Naive B cell (primary cell): ENCODE measurements at regions not wholly inside any gene's neighbourhood (a gene's known extent, or its start where the extent isn't known, plus 50 kb on each side); places are given as distances from the start of the nearest gene placed in this dataset.

Experiments used
- ATAC-seq, 2 donors: fragments of 150-1000 bp; cut with Tn5 transposase; 2 replicates each; pipeline ENCODE4 v1.10.0; 2021; ENCODE audit warnings: low read depth in 2 of 2, mild to moderate bottlenecking in 2 of 2, moderate library complexity in 2 of 2
- DNase-seq: peaks from one replicate; pipeline ENCODE4 v3.0.0; 2022
- H3K27ac Mint-ChIP-seq, 6 donors: one replicate each; pipeline ENCODE4 v1.8.0; 2020 to 2022; ENCODE audit warnings: mild to moderate bottlenecking in 6 of 6, mixed read lengths in 6 of 6, moderate library complexity in 5 of 6, inconsistent platforms in 2 of 6
- H3K27me3 Mint-ChIP-seq, 3 donors: one replicate each; pipeline ENCODE4 v1.8.0; 2021 to 2022; ENCODE audit warnings: mixed read lengths in 3 of 3, mild to moderate bottlenecking in 1 of 3
- H3K36me3 Mint-ChIP-seq, 2 donors: one replicate each; pipeline ENCODE4 v1.8.0; 2020 to 2022; ENCODE audit warnings: mixed read lengths in 2 of 2, inconsistent platforms in 1 of 2, mild to moderate bottlenecking in 1 of 2
- H3K4me1 Mint-ChIP-seq, 3 donors: one replicate each; pipeline ENCODE4 v1.8.0; 2020 to 2022; ENCODE audit warnings: mixed read lengths in 3 of 3, inconsistent platforms in 1 of 3, mild to moderate bottlenecking in 1 of 3, moderate library complexity in 1 of 3
- H3K4me3 Mint-ChIP-seq, 8 donors: one replicate each; pipeline ENCODE4 v1.8.0; 2020 to 2022; ENCODE audit warnings: mild to moderate bottlenecking in 8 of 8, mixed read lengths in 8 of 8, moderate library complexity in 8 of 8, inconsistent platforms in 2 of 8
- H3K9me3 Mint-ChIP-seq, 7 donors: one replicate each; pipeline ENCODE4 v1.8.0; 2020 to 2022; ENCODE audit warnings: mixed read lengths in 7 of 7, mild to moderate bottlenecking in 5 of 7, inconsistent platforms in 2 of 7, moderate library complexity in 1 of 7

- Mint-ChIP-seq H3K4me3 (no peak overlapping the region), H3K9me3 (no peaks in the 10 kb centered on the region), H3K27me3 (peaks cover 0 to 18% (median 9%) of the 10 kb centered on the region in 3 donors), H3K36me3 (no peaks in the 10 kb centered on the region), H3K27ac (no peak overlapping the region), H3K4me1 (peaks cover 0 to 2% (median 0%) of the 10 kb centered on the region in 3 donors)
- DNase-seq (no peak), ATAC-seq (no peak)
These were observed 90.4 kb upstream of the SHISAL1 start for GRCh38 chr22:44403166-44403565.

DNA sequence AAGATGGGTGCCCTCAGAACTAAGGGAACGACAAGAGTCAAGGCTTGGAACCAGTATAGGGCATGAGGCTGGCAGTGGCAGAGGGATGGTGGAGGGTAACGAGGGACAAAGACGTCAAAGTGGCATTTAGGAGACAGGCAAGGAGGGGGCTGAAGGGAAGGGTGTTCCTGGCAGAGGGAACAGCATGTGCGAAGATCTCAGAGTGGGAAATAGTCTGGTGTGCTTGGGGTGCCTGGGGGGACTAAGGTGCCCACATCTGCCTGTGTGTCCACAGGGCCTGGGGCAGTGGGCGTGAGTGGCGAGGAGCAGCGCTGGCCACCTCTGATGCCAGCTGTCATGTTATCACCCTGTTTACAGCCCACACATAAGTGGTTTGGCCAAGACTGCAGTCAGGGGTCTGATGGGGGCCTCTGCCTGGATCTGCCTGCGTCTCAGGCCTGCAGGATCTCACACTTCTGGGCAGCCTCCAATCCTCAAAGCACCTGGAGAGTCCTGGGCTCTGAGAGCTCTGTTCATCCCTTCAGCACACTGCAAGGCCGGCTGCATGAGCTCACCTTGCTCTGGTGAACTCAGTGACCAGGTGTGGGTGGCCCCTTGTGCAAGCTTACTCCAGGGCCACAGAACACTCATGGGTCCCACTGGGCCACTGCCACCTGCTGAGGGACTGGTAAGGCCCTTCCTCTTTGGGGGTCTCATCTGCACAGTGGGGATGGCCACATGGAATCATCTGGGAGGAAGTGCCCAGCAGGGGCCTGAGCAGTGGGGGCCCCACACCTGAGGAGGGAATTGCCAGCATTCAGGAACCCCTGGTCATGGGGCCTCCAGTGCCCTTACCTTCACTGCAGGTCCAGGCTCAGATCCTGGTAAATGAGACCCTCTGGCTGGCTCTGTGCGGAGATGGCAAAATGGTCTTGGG, 89.7 kb upstream of the SHISAL1 start:
- Mint-ChIP-seq H3K9me3 (no peaks in the 10 kb centered on the region), H3K27me3 (peaks cover 0 to 18% (median 9%) of the 10 kb centered on the region in 3 donors), H3K4me1 (peaks cover 0 to 2% (median 0%) of the 10 kb centered on the region in 3 donors), H3K36me3 (no peaks in the 10 kb centered on the region), H3K4me3 (peak overlapping the region in 1 of 8 donors; percentile 27), H3K27ac (peak overlapping the region in 1 of 6 donors; percentile 22)
- ATAC-seq (no peak), DNase-seq (no peak)

DNA sequence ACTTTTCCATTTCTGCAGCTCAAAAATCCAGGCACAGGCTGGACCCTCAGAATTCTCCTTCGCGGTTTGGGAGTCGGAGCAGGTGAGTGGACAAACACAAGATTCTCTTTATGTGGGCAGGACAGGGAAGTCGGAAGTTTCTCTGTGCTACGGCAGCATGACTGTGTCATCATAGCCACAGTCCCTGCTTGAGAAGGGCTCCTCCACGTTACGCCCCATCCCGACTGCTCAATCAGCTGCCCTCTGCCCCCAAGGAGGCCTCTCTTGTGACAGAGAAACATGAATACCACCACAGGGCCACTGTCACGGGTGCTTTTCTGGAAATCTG, 89.0 kb upstream of the SHISAL1 start:
- no peak for ATAC-seq
- Mint-ChIP-seq H3K36me3 (no peaks in the 10 kb centered on the region), H3K27ac (no peak overlapping the region), H3K4me3 (no peak overlapping the region), H3K27me3 (peaks cover 0 to 14% (median 9%) of the 10 kb centered on the region in 3 donors), H3K9me3 (no peaks in the 10 kb centered on the region), H3K4me1 (peaks cover 0 to 2% (median 0%) of the 10 kb centered on the region in 3 donors)
- no peak for DNase-seq

- DNase-seq: no peak
- no peaks in the 10 kb centered on the region for H3K9me3 Mint-ChIP-seq
- no peak overlapping the region for H3K27ac Mint-ChIP-seq
- peaks cover 0 to 16% (median 15%) of the 10 kb centered on the region in 3 donors for H3K27me3 Mint-ChIP-seq
- ATAC-seq: no peak
- no peaks in the 10 kb centered on the region for H3K36me3 Mint-ChIP-seq
- no peak overlapping the region for H3K4me3 Mint-ChIP-seq
- H3K4me1 Mint-ChIP-seq: peaks cover 0 to 2% (median 0%) of the 10 kb centered on the region in 3 donors
These were observed 88.0 kb upstream of the SHISAL1 start for GRCh38 chr22:44400763-44401060.

- no peaks in the 10 kb centered on the region for H3K36me3 Mint-ChIP-seq
- H3K27me3 Mint-ChIP-seq: peaks cover 0 to 21% (median 21%) of the 10 kb centered on the region in 3 donors
- no peak for DNase-seq
- H3K9me3 Mint-ChIP-seq: no peaks in the 10 kb centered on the region
- peaks cover 0 to 2% (median 0%) of the 10 kb centered on the region in 3 donors for H3K4me1 Mint-ChIP-seq
- ATAC-seq: no peak
- no peak overlapping the region for H3K27ac Mint-ChIP-seq
- H3K4me3 Mint-ChIP-seq: no peak overlapping the region
These were observed 87.4 kb upstream of the SHISAL1 start for GRCh38 chr22:44399906-44400762.

DNA sequence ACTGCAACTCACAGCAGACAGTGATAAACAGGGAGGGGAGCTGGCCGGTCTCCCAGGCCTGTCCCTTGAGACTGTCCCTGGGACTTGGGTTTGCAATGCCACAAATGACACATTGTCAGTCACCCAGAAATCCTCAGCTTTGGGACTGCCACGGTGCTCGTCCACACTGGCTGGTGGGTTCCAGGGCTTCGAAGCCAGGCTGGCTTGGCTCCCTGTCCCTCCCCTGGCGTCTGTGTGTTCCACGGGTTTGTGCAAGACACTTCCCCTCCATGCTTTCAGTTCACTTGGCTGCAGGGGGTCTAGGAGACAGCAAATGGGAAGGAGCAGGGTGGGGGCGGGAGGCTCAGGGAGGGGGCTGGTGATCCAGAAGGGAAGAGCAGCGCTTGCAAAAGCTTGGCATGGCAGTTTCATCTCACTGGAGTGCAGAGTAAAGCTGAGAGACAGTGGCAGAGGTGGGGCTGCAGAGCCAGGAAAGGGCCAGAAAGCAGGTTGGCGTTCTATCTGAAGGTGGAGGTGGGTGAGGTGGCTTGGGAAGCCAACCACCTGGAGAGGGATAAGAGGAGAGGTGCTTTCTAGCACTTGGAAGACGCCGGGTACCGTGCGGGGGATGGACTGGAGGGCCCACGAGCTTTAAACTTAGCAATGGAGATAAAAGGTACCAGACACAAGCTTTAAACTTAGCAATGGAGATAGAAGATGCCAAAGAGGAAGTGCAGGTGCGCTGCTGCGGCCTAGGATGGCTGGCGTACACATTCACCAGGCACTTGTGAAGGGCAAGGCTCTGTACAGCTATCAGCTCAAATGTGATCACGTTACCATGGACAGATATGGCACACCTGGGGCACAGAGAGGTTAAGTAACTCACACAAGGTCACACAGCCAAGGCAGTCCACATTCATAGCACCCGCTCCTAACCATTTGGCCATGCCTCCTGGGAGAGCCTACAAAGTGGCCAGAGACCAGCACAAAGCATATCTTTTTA, 86.4 kb upstream of the SHISAL1 start:
- ATAC-seq (no peak), DNase-seq (no peak)
- Mint-ChIP-seq H3K27me3 (peaks cover 0 to 25% (median 21%) of the 10 kb centered on the region in 3 donors), H3K4me1 (peaks cover 0 to 2% (median 0%) of the 10 kb centered on the region in 3 donors), H3K36me3 (no peaks in the 10 kb centered on the region), H3K4me3 (no peak overlapping the region), H3K27ac (no peak overlapping the region), H3K9me3 (no peaks in the 10 kb centered on the region)

DNA sequence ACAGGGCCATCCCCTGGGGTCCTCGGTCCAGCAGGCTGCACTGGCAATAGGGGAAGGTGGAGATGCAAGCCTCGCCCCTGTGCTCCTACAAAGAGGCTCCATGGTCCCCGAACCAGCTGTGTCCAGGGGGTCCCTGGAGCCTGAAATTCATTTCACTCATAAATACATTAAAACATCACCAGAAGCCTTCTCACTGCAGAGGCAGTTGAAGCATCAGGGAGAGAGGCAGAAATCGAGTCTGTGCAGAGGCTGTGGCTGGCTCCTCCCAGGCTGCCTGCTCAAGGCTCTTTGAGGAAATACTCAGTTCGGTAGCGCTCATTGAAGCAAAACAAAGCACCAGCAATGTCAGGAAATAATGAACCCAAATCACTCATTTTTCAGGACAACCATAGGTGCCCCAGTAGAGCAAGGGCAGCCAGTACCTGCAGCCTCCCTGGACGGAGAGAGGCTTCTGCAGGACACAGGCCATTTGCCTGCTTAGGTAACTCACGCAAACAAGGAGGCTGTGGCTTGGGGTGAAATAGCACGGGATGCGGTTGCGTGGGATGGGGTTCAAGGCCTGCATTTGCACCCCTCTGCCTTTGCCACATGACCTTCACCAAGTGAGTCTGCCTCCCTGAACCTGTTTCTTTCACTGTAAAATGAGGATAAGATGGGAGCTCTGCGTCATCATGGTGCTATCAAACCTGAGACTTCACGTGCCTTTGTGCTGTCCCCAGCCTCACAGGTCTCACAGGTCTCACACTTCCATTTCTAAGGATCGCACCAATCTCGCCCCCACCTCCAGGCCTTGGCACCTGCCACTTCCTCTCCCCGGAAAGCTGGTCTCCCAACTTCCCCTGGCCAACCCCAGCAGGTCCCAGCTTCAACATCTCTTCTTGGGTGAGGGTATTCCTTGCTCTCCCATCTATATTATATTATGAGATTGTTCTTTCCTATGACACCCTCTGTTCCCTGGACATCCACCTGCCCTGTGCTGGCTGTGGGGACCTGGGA, 84.3 kb upstream of the SHISAL1 start:
- Mint-ChIP-seq H3K9me3 (no peaks in the 10 kb centered on the region), H3K27me3 (peaks cover 0 to 33% (median 20%) of the 10 kb centered on the region in 3 donors), H3K4me3 (no peak overlapping the region), H3K36me3 (no peaks in the 10 kb centered on the region), H3K4me1 (no peaks in the 10 kb centered on the region), H3K27ac (no peak overlapping the region)
- no peak for ATAC-seq
- DNase-seq: no peak

DNA sequence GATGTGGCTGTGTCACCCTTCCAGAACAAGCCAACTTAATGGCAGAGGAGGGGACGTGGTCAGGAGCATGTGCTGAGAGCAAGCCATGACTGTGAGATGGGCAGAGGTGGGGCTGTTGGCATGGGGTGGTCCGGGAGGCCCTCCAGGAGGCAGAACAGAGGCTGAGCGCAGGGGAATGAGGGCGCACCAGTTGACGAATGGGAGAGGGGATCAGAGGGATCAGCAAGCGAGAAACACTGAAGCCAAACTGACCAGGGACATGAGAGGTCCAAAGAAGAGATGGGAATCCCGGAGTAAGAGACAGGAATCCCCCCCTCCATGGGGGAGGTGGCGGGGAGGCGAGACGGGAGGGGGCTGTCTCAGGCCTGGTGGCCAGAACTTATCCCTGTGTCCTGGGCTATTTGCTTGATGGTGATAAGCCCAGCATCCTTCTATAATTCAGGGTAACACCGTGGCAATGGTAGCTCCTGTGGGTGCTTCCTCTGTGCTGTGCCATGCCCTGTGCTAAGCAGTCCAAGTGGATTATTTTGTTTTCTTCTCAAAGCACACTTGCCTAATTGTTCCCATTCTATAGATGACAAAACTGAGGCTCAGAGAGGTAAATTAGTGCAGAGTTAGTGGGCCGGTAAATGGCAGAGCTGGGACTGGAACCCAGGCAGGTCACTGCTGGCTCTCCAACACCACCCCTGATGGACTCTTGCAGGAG, 83.4 kb upstream of the SHISAL1 start:
- H3K36me3 Mint-ChIP-seq: no peaks in the 10 kb centered on the region
- H3K4me1 Mint-ChIP-seq: no peaks in the 10 kb centered on the region
- no peak for ATAC-seq
- H3K9me3 Mint-ChIP-seq: no peaks in the 10 kb centered on the region
- peak overlapping the region in 1 of 6 donors; percentile 33 for H3K27ac Mint-ChIP-seq
- H3K4me3 Mint-ChIP-seq: no peak overlapping the region
- peaks cover 0 to 35% (median 24%) of the 10 kb centered on the region in 3 donors for H3K27me3 Mint-ChIP-seq
- DNase-seq: no peak

DNA sequence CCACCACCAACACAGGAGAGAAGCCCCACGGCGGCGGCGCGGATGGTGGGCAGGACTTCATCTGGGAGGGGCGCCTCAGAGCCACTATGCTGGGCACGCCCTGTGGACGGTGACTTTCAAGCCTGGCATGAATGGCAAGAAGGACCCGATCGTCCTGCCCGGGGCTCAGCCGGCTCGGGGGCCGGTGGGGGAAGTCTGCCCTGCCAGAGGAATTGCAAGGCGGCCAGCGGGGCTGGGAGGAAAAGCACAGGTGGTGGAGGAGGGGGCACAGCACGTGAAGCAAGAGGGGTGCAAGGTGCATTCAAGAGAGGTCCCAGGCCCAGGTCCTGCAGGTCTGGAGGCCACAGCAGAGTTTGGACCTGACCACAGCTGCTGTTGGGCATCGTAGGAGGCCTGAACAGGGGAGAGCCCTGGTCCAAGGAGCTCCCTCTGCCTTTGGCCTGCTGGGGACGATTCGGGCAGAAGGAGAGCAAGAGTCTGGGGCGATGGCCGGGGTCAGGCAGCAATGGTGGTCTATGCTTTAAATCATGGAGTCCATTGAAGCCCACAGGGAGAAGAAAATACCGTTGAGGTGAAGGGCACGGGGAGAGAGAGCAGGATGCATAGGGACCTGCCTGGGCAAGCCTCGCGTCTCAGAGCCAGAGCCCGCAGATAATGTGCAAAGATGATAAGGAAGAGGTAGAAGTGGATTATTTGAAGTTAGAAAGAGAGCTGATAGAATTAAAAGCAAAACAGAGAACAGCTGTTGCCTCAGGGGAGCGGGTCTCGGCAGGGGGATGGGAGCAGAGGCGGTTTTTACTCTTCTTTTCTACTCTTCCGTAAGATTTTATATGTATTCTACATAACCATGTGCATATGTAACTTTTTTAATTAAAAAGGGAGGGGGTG, 82.6 kb upstream of the SHISAL1 start:
- Mint-ChIP-seq H3K27me3 (peaks cover 0 to 35% (median 24%) of the 10 kb centered on the region in 3 donors), H3K4me3 (no peak overlapping the region), H3K9me3 (no peaks in the 10 kb centered on the region), H3K36me3 (no peaks in the 10 kb centered on the region), H3K4me1 (no peaks in the 10 kb centered on the region), H3K27ac (peak overlapping the region in 1 of 6 donors; percentile 33)
- ATAC-seq (no peak), DNase-seq (no peak)

DNA sequence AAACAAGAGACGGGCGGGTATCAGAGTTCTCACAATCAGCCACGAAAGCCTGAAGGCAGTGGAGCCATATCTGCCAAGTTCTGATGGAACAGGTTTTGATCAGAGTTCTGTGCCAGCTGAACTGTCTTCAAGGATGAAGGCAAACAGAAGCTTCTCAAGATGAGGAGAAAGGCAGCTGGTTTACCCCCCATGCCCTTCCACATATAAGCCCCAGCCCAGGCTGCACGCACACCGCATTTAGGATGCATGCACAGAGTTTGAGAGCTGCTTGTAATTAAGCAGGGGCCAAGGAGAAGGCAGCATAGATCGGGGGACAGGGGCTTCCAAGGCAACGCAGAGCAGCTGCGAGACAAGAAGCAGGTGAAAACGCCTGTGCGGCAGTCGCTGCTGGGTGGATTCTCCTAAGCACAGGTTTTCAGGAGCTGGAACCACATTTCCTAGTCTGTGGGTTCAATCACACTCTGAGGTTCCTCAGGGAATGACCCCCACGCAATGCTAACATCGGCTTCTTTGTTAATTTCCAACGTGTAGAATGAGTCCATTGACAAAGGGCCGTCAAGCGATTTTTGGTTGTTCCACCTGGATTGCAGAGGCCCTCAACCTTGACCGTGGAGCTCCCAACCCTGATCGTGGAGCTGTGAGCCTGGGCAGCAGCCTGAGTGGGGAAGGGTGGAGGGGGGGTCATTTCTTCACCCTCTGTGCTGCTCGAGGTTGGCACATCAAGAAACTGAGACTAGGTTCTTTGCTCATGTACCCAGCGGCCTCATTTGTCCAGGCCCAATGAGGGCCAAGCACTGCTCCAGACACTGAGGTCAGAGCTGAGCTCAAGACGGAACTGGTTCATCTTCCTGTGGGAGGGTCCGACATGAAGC, 81.7 kb upstream of the SHISAL1 start:
- H3K36me3 Mint-ChIP-seq: no peaks in the 10 kb centered on the region
- H3K9me3 Mint-ChIP-seq: no peaks in the 10 kb centered on the region
- DNase-seq (no peak), ATAC-seq (no peak)
- peaks cover 0 to 35% (median 24%) of the 10 kb centered on the region in 3 donors for H3K27me3 Mint-ChIP-seq
- no peak overlapping the region for H3K4me3 Mint-ChIP-seq
- no peaks in the 10 kb centered on the region for H3K4me1 Mint-ChIP-seq
- H3K27ac Mint-ChIP-seq: no peak overlapping the region
